HL-60 (cell line): ENCODE measurements at regions not wholly inside any gene's neighbourhood (a gene's known extent, or its start where the extent isn't known, plus 50 kb on each side); places are given as distances from the start of the nearest gene placed in this dataset.

ENCODE experiments used
- DNase-seq, 2 experiments: peaks; one replicate each; pipeline ENCODE4 v3.0.0-alpha.2; 2010 to 2020; ENCODE audit warnings: low read depth in 1 of 2, low spot score in 1 of 2
- H3K27ac ChIP-seq: fragments of 250-450 bp; sonication (Bioruptor Pico); replicated peaks from 2 replicates; pipeline ENCODE4 v1.5.1; 2020; ENCODE audit warnings: mild to moderate bottlenecking, moderate library complexity
- H3K27me3 ChIP-seq: fragments of 250-450 bp; sonication (Bioruptor Pico); 2 replicates; pipeline ENCODE4 v1.5.1; 2021; ENCODE audit warnings: mild to moderate bottlenecking, moderate library complexity; ENCODE audit not compliant: insufficient read depth, poor library complexity, severe bottlenecking
- H3K4me3 ChIP-seq: replicated peaks from 2 replicates; pipeline ENCODE4 v1.5.1; 2011; ENCODE audit warnings: mild to moderate bottlenecking, control low read depth, low read length; ENCODE audit not compliant: insufficient read depth
- CTCF ChIP-seq: IDR thresholded peaks from one replicate; pipeline ENCODE4 v1.5.1; 2011; ENCODE audit warnings: low read length, control low read depth, inconsistent platforms; ENCODE audit not compliant: insufficient read depth
- GABPA ChIP-seq: IDR thresholded peaks from 2 replicates; pipeline ENCODE4 v1.6.1; 2012; ENCODE audit warnings: low read depth
- POLR2AphosphoS5 ChIP-seq: IDR thresholded peaks from 2 replicates; pipeline ENCODE4 v1.6.1; 2012; ENCODE audit warnings: low read depth
- REST ChIP-seq: IDR thresholded peaks from 2 replicates; pipeline ENCODE4 v1.6.1; 2012; ENCODE audit warnings: low read depth; ENCODE audit not compliant: insufficient replicate concordance
- SPI1 ChIP-seq: IDR thresholded peaks from 2 replicates; pipeline ENCODE4 v1.6.1; 2012; ENCODE audit warnings: low read depth, mild to moderate bottlenecking, borderline replicate concordance

GRCh38 chr16:55942821-55943220, 67.6 kb upstream of the CES5A start:
- TF ChIP-seq SPI1: no peak
- no peak for TF ChIP-seq GABPA
- TF ChIP-seq REST: no peak
- TF ChIP-seq CTCF: no peak
- TF ChIP-seq POLR2AphosphoS5: no peak
- no peaks in the 10 kb centered on the region for H3K27me3 ChIP-seq
- H3K27ac ChIP-seq: no peak overlapping the region
- H3K4me3 ChIP-seq: no peak overlapping the region
- DNase-seq: no peak

GRCh38 chr16:55941552-55941951, 66.4 kb upstream of the CES5A start:
- Histone ChIP-seq H3K27ac (no peak overlapping the region), H3K27me3 (no peaks in the 10 kb centered on the region), H3K4me3 (no peak overlapping the region)
- TF ChIP-seq REST (no peak), SPI1 (no peak), GABPA (no peak), POLR2AphosphoS5 (no peak), CTCF (no peak)
- DNase-seq: no peak

- TF ChIP-seq GABPA (no peak), POLR2AphosphoS5 (no peak), REST (no peak), SPI1 (no peak), CTCF (no peak)
- no peak for DNase-seq
- Histone ChIP-seq H3K4me3 (no peak overlapping the region), H3K27ac (no peak overlapping the region), H3K27me3 (no peaks in the 10 kb centered on the region)
Observed at GRCh38 chr16:55938126-55938525, 63.0 kb upstream of the CES5A start.
